ENCODE measurements at regions not wholly inside any gene's neighbourhood (a gene's known extent, or its start where the extent isn't known, plus 50 kb on each side); places are given as distances from the start of the nearest gene placed in this dataset.

DNA sequence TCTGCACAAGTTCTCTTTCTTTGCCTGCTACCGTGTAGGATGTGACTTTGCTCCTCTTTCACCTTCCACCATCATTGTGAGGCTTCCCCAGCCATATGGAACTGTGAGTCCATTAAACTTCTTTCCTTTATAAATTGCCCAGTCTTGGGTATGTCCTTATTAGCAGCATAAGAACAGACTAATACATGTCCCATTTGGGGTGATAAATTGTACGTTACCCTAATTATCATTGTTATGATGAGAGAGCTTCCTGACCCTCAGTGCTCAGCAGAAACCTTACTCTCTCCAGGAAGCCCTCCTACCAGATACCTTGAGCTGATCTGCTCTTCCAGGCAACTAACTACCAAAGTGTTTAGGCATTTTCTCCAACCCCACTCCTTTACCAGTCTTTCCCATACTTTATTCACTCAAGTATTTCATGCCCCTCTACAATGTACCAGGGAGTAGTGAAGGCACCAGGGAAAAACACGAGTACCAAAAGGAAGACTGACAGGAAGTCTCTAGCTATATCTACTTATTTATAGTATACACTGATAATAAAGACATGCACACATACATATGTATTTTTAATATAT is 196.2 kb downstream of the MYCN start:
- no peak for DNase-seq (ENCODE audit: low read depth)

DNA sequence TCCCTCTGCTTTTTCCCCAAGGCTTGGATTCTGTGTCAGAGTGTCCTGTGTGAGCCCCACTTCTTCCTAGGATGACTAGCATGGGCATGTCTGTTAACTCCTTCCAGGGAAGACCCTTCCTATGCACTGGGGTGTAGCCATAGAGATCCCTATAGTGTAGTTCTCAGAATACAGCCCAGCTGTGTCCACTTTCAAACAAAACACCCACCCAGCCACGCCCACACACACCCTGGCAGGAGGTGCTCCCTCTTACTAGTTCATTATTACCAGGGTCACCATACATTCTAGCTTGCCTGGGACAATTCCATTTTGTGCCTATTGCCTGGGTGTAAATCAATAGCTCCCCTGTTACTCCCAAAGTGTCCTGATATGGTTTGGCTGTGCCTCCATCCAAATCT is 195.6 kb downstream of the MYCN start:
- no peak for DNase-seq (ENCODE audit: low read depth)

DNA sequence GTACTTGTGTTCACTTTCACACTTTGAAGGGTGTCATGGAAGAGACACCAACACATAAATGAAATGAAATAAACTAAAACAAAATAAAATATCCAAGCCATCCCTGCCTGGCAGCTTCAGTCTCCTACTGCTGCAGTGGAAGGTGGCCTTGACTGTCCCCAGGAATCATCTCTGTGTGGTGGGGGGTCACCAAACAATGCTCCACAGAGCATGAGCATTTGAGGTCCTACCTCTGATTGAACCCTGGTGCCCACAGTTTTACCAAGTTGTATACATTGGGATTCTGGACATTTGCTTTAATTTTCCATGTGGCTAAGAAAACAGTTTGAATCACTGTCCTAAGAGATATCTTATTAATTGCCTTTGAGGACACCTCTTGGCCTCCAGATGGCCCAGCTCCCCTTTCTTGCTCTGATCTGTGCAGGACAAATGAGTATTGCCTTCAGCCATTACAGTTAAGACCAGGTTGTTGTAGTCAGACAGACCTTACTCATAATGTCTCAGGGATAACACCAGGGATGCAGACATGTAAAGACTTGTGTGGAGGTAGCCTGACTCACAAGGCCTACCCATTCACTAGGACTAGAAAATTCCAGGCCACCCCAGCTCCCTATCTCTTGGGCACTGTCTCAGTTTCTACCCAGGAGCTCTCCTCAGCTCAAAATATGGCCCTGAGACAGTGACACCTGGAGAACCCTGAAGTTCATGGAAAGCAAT is 195.0 kb downstream of the MYCN start:
- DNase-seq (ENCODE audit: low read depth), result no peak

DNA sequence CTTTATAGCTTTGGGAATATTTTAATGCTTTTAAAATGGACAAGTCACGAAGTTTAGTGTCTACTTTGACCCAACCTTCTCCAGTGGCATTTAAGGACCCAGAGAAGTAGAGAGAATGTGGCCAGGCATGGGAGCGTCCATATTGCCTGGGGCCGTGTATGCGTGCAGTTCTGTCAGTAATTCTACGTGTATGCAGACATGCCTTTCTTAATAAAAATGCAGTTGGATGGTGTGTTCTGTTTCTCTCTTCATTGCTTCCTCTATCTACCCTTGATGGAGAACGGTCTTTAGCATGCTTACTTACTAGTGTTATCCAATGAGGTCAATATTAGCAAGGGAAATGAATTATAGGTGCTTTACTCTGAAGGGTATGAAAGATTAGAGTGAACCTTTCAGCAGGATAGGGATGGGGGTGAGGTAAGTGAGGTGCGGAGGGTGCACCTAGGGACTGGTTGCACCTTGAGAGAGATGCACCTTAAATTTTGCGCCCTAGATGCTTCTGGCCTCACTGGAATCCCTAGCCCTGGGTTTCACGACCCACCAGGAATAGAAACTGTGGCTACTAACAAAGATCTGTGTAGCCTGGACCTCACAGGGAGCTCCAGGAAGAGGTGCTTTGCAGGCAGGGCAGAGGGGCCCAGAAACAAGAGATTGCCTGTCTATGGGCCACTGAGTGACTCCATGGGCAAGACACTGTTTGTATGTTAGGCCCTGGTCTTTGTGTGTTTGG is 194.3 kb downstream of the MYCN start:
- no peak for DNase-seq (ENCODE audit: low read depth)

DNA sequence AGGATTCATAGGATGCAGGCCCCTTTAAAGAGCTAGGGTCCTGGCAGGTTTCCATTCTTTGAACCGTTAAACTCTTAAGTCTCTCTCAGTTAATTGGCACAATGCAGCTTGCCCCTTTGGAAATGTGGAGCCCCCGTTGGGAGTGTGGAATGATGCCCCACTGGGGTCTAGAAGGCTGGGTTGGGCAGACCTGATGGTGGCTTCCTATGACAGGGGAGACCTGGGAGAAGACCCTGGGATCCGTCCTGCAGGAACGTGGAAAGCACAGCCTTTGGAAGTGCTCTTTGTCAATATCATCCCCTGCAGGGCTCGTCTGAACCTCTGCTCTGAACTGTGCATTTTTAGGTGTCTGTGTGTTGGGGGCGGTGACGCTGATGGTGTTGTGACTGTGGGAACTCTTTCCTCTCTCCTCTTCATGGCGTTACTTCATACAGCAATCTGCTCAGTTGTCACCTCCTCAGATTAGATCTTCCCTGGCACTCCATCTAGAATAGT is 190.6 kb downstream of the MYCN start:
- no peak for DNase-seq (ENCODE audit: low read depth)

DNA sequence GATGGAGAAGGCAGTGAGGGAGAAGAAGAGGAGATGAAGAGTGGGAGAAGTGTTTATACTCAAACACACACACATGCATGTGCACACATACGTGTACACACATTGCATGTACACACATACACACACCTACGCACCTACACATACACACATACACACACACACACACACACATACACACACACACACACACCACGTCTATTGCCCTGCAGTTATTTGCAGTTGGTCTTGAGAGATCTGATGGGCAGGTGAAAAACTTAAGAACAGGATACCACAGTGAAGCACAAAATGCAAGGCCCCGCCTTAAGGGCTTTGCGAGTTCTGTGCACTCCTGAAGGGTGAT is 190.2 kb downstream of the MYCN start:
- no peak for DNase-seq (ENCODE audit: low read depth)

DNA sequence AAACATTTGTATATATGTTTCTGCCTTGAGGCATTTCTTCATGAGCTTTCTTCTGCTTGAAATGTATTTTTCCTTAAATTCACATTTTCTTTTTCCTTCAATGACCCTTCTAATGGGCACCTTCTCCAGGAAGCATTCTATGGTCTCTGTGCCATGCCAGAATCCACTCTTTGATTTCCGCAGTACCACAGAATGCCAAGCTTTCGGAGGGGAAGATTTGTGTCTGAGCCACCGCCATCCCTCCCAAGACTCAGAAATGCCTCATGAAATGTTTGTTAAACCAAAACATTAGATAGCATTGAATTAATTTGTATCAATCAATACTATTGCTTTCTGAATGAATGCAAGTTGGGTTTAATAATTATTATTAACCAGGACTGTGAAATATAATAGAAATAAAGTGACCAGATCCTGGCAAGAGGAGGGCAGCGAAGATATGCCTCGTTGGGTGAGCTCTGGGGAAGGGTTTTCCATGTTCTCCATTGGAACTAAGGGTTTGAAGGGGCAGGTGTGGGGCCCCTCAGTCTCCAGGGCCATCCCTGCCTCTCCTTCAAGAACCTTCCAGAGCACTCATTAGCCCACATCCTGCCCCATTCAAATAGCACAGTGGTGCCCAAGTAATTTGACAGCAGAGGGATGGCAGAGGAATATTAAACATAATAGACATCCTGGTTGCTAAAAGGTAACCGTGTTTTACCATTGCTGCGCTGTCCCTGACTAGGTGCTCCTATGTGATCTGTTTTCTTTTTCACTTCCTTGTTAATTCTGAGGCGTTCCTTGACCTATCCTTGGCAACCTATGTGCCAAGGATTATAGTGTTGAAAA is 189.6 kb downstream of the MYCN start:
- DNase-seq (ENCODE audit: low read depth), result no peak

DNA sequence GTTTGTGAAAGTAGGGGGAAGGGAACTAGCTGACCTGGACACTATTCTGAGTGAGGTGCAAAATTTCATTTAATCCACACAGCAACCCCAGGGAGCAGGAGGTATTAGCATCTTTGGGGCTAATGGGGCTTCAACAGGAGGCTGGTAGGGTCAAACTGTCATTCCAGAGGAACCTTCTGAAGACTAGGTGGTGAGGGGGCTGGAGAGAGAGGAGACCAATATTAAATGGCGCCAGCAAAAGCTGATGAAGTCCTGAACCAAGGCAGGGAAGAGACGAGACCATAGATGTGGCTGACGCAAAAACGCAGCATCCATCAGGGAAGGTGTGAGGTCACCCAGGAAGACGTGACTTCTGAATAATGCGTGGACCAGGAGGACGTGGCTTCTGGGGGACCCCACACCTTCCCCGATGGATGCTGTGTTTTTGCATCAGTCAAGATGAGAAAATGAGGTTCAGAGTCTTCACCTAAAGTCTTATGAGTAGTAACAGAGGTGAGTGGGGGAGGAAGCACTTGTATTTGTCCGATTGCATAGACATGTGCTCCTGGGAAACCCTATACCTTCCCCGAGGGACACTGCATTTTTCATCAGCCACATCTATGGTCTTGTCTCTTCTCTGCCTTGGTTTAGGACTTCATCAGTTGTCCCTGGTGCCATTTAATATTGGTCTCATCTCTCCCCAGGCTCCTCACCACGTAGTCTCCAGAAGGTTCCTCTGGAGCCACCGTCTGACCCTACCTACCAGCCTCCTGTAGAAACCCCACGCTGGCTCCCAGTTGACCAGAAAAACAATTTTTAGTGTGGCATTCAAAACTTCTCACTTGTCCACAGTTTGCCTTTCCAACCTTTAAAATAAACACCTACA is 188.6 kb downstream of the MYCN start:
- DNase-seq (ENCODE audit: low read depth), result no peak

DNA sequence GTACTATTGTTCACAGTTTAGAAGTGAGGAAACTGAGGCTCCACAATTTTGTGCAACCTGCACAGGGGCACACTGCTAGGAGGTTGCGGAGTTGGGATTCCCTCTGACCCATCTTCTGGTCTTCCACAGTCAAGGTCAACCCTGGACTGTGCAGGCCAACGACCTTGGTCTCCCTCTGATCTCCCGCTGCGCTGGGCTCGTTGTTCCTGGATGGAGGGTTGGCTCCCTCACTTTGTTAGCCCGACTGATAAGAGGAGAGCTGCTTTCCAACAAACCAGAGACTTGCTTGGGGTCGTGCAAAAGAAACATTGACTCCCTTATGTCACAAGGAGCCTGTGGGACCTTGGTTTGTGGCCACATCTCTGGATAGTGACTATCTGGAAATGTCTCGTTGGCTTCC is 187.6 kb downstream of the MYCN start:
- DNase-seq (ENCODE audit: low read depth), result no peak

DNA sequence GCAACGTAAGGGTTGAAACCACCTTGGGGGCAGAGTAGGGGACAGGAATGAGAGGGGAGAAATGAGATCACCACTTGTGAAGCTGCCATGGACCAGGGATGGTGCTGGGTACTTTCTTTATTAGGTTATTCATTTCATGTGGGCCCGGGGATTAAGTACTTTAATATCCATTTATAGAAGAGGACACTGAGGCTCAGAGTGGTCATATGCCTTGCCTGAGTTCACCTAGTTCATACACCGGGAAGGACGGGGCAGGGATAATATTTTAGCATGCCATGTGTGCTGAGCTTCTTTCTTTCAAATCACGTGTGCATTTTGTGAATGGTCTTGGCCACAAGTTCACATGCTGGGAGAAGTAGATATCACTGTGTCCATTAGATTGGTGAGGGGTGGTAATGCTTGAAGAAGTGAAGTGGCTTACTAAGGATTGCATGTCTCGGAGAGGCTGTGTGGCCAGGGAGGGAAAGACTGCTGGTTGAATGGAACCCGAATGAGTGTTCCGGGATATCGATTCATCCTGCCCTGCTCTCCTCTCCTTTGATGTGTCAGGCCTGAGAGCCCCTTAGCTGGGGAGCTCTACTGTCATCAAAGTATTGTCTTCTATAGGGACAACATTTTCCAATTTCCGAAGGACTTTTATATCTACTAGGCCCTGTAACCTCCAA is 187.1 kb downstream of the MYCN start:
- no peak for DNase-seq (ENCODE audit: low read depth)

DNA sequence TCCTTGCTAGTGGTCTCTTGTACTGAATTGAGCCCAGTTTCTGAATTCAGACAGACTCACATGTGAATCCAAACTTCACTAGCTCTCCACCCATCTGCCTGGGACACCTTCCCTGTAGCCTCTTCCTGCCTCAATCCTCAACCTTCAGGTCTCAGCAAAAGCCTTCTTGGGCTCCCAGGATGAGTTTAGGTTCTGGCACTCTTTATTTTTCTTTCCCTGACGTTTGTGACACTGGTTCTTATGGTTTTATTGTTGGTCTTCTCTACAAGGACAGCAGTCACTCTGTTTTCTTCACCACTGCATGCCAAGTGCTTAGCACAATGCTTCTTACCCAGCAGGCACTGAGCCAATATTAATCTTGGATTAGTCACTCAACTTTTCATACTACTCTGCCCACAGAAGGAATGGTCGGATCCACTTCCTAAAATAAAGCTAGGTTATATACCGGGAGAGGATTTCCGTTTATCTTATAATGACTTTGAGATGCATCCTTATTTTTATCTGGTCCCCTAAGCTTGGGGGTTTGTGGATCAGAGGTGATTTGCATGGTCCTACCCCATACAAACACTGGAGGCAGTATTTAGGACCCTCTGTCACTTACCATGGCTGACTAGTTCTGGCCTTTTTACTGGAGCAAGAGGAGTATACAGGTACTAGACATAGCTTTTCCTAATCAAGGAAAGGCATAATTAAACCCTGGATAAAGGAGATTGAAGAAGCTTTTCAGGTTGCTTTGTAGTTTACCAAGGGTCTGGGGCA is 186.3 kb downstream of the MYCN start:
- no peak for DNase-seq (ENCODE audit: low read depth)

DNA sequence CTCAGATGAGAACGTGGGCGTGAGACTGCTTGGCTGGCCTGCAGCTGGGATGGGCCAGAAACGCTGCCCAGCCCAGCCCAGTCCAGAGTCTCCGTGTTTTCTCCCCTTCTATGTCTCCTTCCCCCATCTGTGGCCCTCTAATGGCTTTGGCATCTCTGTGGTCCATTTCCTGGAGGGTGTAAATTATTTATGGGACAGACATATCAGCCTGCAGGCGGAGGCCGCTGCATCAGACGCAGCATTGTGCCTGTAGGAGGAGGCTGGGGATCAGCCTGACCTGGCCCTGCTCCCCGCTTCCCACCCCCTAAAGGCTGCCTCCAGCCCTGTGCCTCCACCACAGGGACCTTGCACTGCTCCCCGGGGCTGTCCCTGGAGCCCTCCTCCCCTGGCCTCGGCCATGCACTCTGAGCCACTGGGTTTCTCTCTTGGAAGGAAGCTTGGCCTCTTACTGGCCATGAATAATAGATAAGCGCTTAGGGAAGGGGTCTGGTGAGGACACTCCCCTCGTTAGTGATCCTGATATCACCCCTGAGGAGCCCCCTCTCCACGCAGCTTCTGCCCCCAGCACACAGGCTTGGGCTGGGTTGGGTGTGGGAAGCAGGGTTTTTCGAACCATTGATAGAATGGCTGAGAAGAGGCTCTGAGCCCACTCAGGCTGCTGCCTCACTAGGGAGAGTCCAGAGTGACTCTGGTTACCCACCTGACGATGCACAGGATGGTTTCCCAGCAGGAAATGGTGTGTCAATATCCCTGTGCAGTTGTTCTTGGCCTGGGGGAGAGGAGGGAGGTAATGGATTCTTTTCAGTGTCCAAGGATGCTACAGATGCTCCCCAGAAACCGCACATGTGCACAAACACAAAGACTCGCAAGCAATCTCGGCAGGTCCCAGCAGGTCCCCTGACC is 185.5 kb downstream of the MYCN start:
- DNase-seq (ENCODE audit: low read depth), result no peak

DNA sequence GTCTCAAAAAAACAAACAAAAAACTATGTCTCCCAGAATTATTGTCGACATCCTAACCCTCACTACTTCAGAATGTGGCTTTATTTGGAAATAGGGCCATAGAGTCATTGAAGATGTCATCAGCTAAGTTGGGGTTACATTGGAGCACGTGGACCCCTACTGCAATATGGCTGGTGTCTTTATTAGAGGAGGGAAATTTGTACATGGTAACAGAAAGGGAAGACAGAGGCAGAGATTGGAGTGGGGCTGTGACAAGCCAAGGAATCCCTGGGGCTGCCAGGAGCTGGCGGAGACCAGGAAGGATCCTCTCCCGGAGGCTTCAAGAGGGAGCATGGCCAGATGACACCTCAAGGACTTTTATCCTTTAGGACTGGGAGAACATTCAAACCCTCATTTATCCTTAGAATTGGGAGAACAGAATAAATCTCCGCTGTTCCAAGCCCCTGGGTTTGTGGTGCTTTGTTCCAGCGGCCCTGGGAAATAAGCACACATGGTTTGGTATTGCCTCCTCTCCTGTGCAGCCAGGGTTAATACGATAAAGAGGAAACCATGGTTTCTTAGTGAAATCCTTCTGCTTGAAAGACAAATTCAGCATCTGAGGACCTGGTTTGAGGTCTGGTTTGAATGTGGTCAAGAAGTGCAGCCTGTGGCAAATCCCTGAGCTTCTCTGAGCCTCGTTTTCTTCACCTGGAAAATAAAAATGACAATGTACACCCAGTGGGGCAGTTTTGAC is 184.7 kb downstream of the MYCN start:
- DNase-seq (ENCODE audit: low read depth), result no peak

DNA sequence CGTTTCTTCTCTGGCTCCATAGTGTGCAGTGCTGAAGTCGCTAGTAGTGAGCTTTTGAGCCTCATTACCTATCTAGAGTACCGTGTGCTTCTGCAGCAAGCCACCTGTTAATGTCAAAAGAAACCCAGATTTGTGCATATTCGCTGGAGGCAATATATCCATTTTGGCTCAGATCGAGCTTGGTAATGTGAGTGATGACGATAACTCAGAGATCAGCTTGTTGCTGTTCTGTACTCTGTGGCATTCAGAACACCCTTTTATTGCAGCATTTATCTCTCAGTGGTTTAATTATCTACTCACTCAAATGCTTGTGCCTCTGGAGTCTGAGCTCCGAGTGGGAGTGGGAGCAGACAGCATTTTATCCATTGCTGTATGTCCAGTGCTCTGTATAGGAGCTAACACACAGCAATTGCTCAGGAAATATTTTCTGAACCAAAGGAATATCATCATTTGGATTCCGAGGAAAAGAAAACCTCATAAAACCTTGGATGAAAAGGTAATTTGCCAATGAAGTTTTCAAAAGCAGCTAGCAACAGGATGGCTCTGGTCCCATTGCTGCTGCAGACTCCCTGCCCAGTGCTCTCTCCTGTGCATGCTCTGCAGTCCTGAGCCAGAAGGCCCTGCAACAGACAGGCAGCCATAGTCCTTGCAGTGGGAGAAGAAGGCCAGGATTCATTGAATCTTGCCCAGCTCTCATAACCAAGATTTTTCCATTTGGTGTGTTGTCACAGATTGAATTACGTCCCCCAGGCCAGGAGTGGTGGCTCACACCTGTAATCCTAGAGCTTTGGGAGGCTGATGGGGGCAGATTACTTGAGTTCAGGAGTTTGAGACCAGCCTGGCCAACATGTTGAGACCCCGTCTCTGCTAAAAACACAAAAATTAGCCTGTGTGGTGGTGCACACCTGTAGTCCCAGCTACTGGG is 183.8 kb downstream of the MYCN start:
- no peak for DNase-seq (ENCODE audit: low read depth)

DNA sequence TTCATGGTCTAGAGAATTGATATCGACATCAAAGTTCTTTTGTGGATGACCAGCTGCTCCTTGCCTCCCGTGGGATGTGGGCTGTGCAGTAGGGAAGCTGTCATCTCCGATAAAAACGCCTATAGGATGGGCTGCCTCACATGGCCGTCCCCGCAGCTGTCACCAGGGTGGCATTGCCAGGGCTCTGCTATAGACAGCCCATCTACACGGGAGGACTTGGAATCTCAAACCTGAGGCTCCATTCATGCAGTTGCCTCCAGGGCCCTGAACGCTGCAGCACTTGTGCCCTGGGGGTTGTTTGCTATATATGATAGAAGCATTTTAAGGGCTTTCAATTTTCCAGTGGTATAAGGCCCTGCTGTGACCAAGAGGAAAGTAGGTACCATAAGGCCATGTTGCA is 183.1 kb downstream of the MYCN start:
- no peak for DNase-seq (ENCODE audit: low read depth)

DNA sequence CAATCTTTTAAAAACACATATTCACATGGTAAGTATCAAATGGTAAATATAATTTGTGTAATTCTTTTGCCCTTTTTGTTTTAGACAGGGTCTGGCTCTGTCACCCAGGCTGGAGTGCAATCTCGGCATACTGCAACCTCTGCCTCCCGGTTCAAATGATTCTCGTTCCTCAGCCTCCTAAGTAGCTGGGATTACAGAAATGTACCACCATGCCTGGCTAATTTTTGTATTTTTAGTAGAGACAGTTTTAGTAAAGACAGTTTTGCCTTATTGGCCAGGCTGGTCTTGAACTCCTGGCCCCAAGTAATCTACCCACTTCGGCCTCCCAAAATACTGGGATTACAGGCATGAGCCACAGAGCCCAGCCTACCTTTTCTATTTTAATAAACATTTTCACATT is 182.2 kb downstream of the MYCN start:
- DNase-seq (ENCODE audit: low read depth), result no peak

DNA sequence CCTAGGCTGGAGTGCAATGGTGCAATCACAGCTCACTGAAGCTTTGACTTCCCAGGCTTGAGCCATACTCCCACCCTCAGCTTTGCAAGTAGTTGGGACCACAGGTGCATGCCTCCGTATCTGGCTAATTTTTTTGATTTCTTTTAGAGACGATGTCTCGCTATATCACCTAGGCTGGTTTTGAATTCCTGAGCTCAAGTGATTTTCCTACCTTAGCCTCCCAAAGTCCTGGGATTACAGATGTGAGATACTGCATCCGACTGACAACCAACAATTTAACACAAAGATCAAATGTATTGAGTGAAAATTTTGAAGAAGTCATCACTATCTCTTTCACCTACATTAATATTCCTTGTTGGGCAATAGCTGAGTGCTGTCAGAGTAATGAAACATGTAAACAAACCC is 181.6 kb downstream of the MYCN start:
- no peak for DNase-seq (ENCODE audit: low read depth)

Data from fibroblast of gingiva (primary cell).